H9 (cell line): ENCODE measurements at regions not wholly inside any gene's neighbourhood (a gene's known extent, or its start where the extent isn't known, plus 50 kb on each side); places are given as distances from the start of the nearest gene placed in this dataset.
"Not testable (repeated sequence)": the region's sequence is repeated elsewhere in the genome, so short reads cannot be mapped to it uniquely, and the experiment has no call there.

Experiments used
- DNase-seq: peaks from one replicate; pipeline ENCODE4 v3.0.0-alpha.2; 2017
- H2AFZ ChIP-seq: one replicate; pipeline ENCODE4 v1.6.1; 2013; ENCODE audit warnings: mild to moderate bottlenecking, low read length, control low read depth, moderate library complexity
- H2AK5ac ChIP-seq: 2 replicates; pipeline ENCODE4 v1.6.1; 2013; ENCODE audit warnings: low read length, control low read depth, mixed read lengths; ENCODE audit not compliant: insufficient read length
- H2BK120ac ChIP-seq: one replicate; pipeline ENCODE4 v1.6.1; 2013; ENCODE audit warnings: low read depth, mild to moderate bottlenecking, low read length, control low read depth, inconsistent platforms; ENCODE audit not compliant: poor library complexity, severe bottlenecking
- H2BK12ac ChIP-seq: 2 replicates; pipeline ENCODE4 v1.6.1; 2013; ENCODE audit warnings: low read length, control low read depth, mixed read lengths, low read depth; ENCODE audit not compliant: insufficient read length
- H2BK15ac ChIP-seq: 2 replicates; pipeline ENCODE4 v1.6.1; 2013; ENCODE audit warnings: low read depth, low read length, control low read depth
- H2BK20ac ChIP-seq: one replicate; pipeline ENCODE4 v1.6.1; 2013; ENCODE audit warnings: low read depth, mild to moderate bottlenecking, low read length, control low read depth, inconsistent platforms; ENCODE audit not compliant: poor library complexity, severe bottlenecking
- H2BK5ac ChIP-seq: 2 replicates; pipeline ENCODE4 v1.6.1; 2013; ENCODE audit warnings: low read length, control low read depth, mixed read lengths; ENCODE audit not compliant: insufficient read length
- H3K14ac ChIP-seq: 2 replicates; pipeline ENCODE4 v1.6.1; 2013; ENCODE audit warnings: low read length, control low read depth; ENCODE audit not compliant: insufficient read depth
- H3K18ac ChIP-seq: 2 replicates; pipeline ENCODE4 v1.6.1; 2013; ENCODE audit warnings: low read depth, mild to moderate bottlenecking, mixed read lengths, low read length, control low read depth; ENCODE audit not compliant: insufficient read length
- H3K23ac ChIP-seq: 2 replicates; pipeline ENCODE4 v1.6.1; 2013; ENCODE audit warnings: low read length, control low read depth, mixed read lengths, low read depth; ENCODE audit not compliant: insufficient read length
- H3K23me2 ChIP-seq: 2 replicates; pipeline ENCODE4 v1.6.1; 2013; ENCODE audit warnings: low read depth, mild to moderate bottlenecking, mixed read lengths, low read length, control low read depth; ENCODE audit not compliant: insufficient read length, poor library complexity, severe bottlenecking
- H3K27ac ChIP-seq: 2 replicates; pipeline ENCODE4 v1.5.1; 2013; ENCODE audit warnings: low read length, control low read depth, mixed read lengths, low read depth; ENCODE audit not compliant: insufficient read length
- H3K27me3 ChIP-seq: 2 replicates; pipeline ENCODE4 v1.6.1; 2013; ENCODE audit warnings: low read length, control low read depth, inconsistent platforms; ENCODE audit not compliant: insufficient read depth
- H3K4ac ChIP-seq: 2 replicates; pipeline ENCODE4 v1.6.1; 2013; ENCODE audit warnings: low read depth, mild to moderate bottlenecking, control low read depth, inconsistent platforms, low read length, moderate library complexity
- H3K4me1 ChIP-seq: 2 replicates; pipeline ENCODE4 v1.6.1; 2013; ENCODE audit warnings: low read length, control low read depth, inconsistent platforms; ENCODE audit not compliant: insufficient read depth
- H3K4me2 ChIP-seq: 2 replicates; pipeline ENCODE4 v1.6.1; 2013; ENCODE audit warnings: low read length, control low read depth, mixed read lengths; ENCODE audit not compliant: insufficient read length, insufficient read depth
- H3K56ac ChIP-seq: 2 replicates; pipeline ENCODE4 v1.6.1; 2013; ENCODE audit warnings: low read depth, mild to moderate bottlenecking, mixed read lengths, low read length, control low read depth; ENCODE audit not compliant: insufficient read length
- H3K79me1 ChIP-seq: 2 replicates; pipeline ENCODE4 v1.6.1; 2013; ENCODE audit warnings: low read depth, mild to moderate bottlenecking, moderate library complexity, low read length, control low read depth, inconsistent platforms; ENCODE audit not compliant: insufficient read depth, poor library complexity, severe bottlenecking
- H3K79me2 ChIP-seq: 2 replicates; pipeline ENCODE4 v1.6.1; 2013; ENCODE audit warnings: low read length, control low read depth, inconsistent platforms; ENCODE audit not compliant: insufficient read depth
- H3K9ac ChIP-seq: 2 replicates; pipeline ENCODE4 v1.6.1; 2013; ENCODE audit warnings: low read length, control low read depth, mixed read lengths; ENCODE audit not compliant: insufficient read length; ENCODE audit errors: extremely low read depth
- H3K9me3 ChIP-seq: one replicate; pipeline ENCODE4 v1.6.1; 2013; ENCODE audit warnings: low read depth, low read length, inconsistent platforms; ENCODE audit not compliant: control insufficient read depth
- H3T11ph ChIP-seq: one replicate; pipeline ENCODE4 v1.6.1; 2013; ENCODE audit warnings: mild to moderate bottlenecking, low read length, control low read depth, inconsistent platforms
- H4K20me1 ChIP-seq: one replicate; pipeline ENCODE4 v1.6.1; 2013; ENCODE audit not compliant: control insufficient read depth, insufficient read length, insufficient read depth
- H4K5ac ChIP-seq: 2 replicates; pipeline ENCODE4 v1.6.1; 2013; ENCODE audit warnings: low read depth, mild to moderate bottlenecking, mixed read lengths, low read length, control low read depth; ENCODE audit not compliant: insufficient read length
- H4K8ac ChIP-seq: replicated peaks from 2 replicates; pipeline ENCODE4 v1.6.1; 2013; ENCODE audit warnings: low read length, control low read depth, mixed read lengths, low read depth; ENCODE audit not compliant: insufficient read length
- H4K91ac ChIP-seq: 2 replicates; pipeline ENCODE4 v1.6.1; 2013; ENCODE audit warnings: low read depth, mild to moderate bottlenecking, moderate library complexity, mixed read lengths, low read length, control low read depth; ENCODE audit not compliant: insufficient read length
- H3K27ac Mint-ChIP-seq, 3 experiments: 2 replicates in 2 of 3; 3 replicates in 1 of 3; pipeline ENCODE4 v1.8.0; 2020 to 2021; ENCODE audit warnings: mixed read lengths in 3 of 3, mild to moderate bottlenecking in 1 of 3, moderate library complexity in 1 of 3
- H3K27me3 Mint-ChIP-seq: 2 replicates; pipeline ENCODE4 v1.8.0; 2021; ENCODE audit warnings: low read depth, mild to moderate bottlenecking, moderate library complexity, mixed read lengths
- H3K36me3 Mint-ChIP-seq, 3 experiments: 2 replicates in 2 of 3; 3 replicates in 1 of 3; pipeline ENCODE4 v1.8.0; 2020 to 2021; ENCODE audit warnings: low read depth in 3 of 3, mixed read lengths in 3 of 3; ENCODE audit not compliant: insufficient read depth in 1 of 3
- H3K4me1 Mint-ChIP-seq, 2 experiments: 2 replicates each; pipeline ENCODE4 v1.8.0; 2020; ENCODE audit warnings: mixed read lengths in 2 of 2
- H3K4me3 Mint-ChIP-seq, 2 experiments: 2 replicates in 1 of 2; 3 replicates in 1 of 2; pipeline ENCODE4 v1.8.0; 2020 to 2021; ENCODE audit warnings: mild to moderate bottlenecking in 2 of 2, mixed read lengths in 2 of 2, moderate library complexity in 1 of 2
- H3K9me3 Mint-ChIP-seq, 2 experiments: 2 replicates in 1 of 2; 3 replicates in 1 of 2; pipeline ENCODE4 v1.8.0; 2020; ENCODE audit warnings: mild to moderate bottlenecking in 2 of 2, mixed read lengths in 2 of 2, moderate library complexity in 1 of 2
- WGBS: extraction: QIAGEN DNeasy Blood & Tissue Kit; methylation state at CpG from one replicate; pipeline ENCODE4 v1.1.7; 2013; ENCODE audit warnings: missing lambda C conversion rate, low lambda C conversion rate, mixed read lengths; ENCODE audit not compliant: insufficient read length; ENCODE audit errors: extremely low coverage; 5-methylcytosine and 5-hydroxymethylcytosine counted together

DNA sequence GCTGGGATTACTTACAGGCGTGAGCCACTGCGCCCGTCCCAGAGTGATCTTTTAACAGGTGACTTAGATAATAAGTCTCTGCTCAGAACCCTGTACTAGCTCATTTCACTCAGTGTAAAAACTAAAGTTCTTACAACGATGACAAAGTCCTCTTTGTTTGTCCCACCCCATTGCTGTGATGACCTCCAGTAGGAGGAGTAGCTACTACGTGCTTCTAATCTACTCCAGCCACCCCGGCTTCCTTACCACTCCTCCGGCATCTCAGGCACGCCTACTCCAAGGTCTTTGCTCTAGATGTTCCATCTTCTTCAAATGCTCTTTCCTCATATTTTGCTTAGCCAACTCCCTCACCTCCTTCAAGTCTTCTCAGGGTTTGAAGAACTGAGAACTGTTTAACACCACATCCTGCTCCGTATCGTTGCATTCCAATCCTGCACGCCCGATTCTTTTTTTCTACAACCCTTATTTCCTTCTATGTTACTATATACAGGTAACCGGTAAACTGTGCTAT, 108.4 kb upstream of the METTL14 start:
- H2AFZ ChIP-seq, H3K9ac ChIP-seq, H4K20me1 ChIP-seq, H2BK5ac ChIP-seq, H3K27me3 ChIP-seq, H2AK5ac ChIP-seq, H3K79me1 ChIP-seq, H3K4me1 Mint-ChIP-seq, H4K91ac ChIP-seq, H3K23ac ChIP-seq, H3K36me3 Mint-ChIP-seq, H3K4ac ChIP-seq, H3K14ac ChIP-seq, H3K4me3 Mint-ChIP-seq, H3K4me2 ChIP-seq, H3K27ac ChIP-seq, H3K27ac Mint-ChIP-seq, H3K56ac ChIP-seq, H4K8ac ChIP-seq, H3K18ac ChIP-seq, H3K4me1 ChIP-seq, H3K9me3 ChIP-seq, H2BK120ac ChIP-seq, H3K9me3 Mint-ChIP-seq, H3T11ph ChIP-seq, H3K23me2 ChIP-seq, H2BK20ac ChIP-seq, DNase-seq, H3K27me3 Mint-ChIP-seq, H2BK15ac ChIP-seq, H4K5ac ChIP-seq, H2BK12ac ChIP-seq, H3K79me2 ChIP-seq: not testable (repeated sequence)
- WGBS = no CpG with 5 or more reads among the region's 13 CpGs
